ENCODE measurements at regions not wholly inside any gene's neighbourhood (a gene's known extent, or its start where the extent isn't known, plus 50 kb on each side); places are given as distances from the start of the nearest gene placed in this dataset.

- H3K27ac ChIP-seq (ENCODE audit: control insufficient read depth, insufficient read depth, low read length): no peak overlapping the region
- peaks cover 4% of the 10 kb centered on the region for H3K4me1 ChIP-seq (ENCODE audit: control insufficient read depth, extremely low read depth, insufficient read depth, low read length)
- FAIRE-seq: no peak
- H4K20me1 ChIP-seq (ENCODE audit: control insufficient read depth, extremely low read depth, insufficient read depth, low read length): no peaks in the 10 kb centered on the region
- no peak overlapping the region for H3K4me3 ChIP-seq (ENCODE audit: control insufficient read depth in 2 of 3, extremely low read depth in 1 of 3, insufficient read depth in 2 of 3, low read depth in 1 of 3, low read length in 3 of 3)
- no peaks in the 10 kb centered on the region for H3K79me2 ChIP-seq (ENCODE audit: control insufficient read depth, insufficient read depth, low read length)
- no peak overlapping the region for H3K9ac ChIP-seq (ENCODE audit: control insufficient read depth, extremely low read depth, insufficient read depth, low read length)
- no peaks in the 10 kb centered on the region for H3K9me3 ChIP-seq (ENCODE audit: control insufficient read depth, low read depth, low read length)
- H3K4me2 ChIP-seq (ENCODE audit: control insufficient read depth, extremely low read depth, insufficient read depth, low read depth, low read length): no peak overlapping the region
- no peaks in the 10 kb centered on the region for H3K36me3 ChIP-seq (ENCODE audit: control insufficient read depth in 2 of 2, extremely low read depth in 1 of 2, insufficient read depth in 2 of 2, low read length in 2 of 2)
- no peak overlapping the region for H2AFZ ChIP-seq (ENCODE audit: control insufficient read depth, low read length)
- H3K27me3 ChIP-seq (ENCODE audit: control insufficient read depth, extremely low read depth, insufficient read depth, low read length): no peaks in the 10 kb centered on the region
- H3K9me1 ChIP-seq (ENCODE audit: control insufficient read depth, extremely low read depth, insufficient read depth, low read length): no peaks in the 10 kb centered on the region
- no peak for DNase-seq (ENCODE audit: low read depth, low spot score)
- TF ChIP-seq EZH2 (IDR thresholded peaks at IDR 0.05; ENCODE audit: low read length) (no peak), CTCF (optimal IDR thresholded peaks at IDR 0.05 in 1 of 3, IDR thresholded peaks at IDR 0.05 in 1 of 3, conservative IDR thresholded peaks at IDR 0.05 in 1 of 3; ENCODE audit: extremely low read depth in 1 of 3, insufficient read depth in 2 of 3, low read length in 3 of 3) (no peak)
- dilution Hi-C loops (cut with MboI; ENCODE audit: extremely low pct_ligation_motif_present, low sequenced_read_pairs): no loop called here
Observed at GRCh38 chr17:72063262-72063661, 57.6 kb upstream of the SOX9 start.

- no peak overlapping the region for H3K4me3 ChIP-seq (ENCODE audit: control insufficient read depth in 2 of 3, extremely low read depth in 1 of 3, insufficient read depth in 2 of 3, low read depth in 1 of 3, low read length in 3 of 3)
- no peaks in the 10 kb centered on the region for H3K9me3 ChIP-seq (ENCODE audit: control insufficient read depth, low read depth, low read length)
- FAIRE-seq: no peak
- no peaks in the 10 kb centered on the region for H3K9me1 ChIP-seq (ENCODE audit: control insufficient read depth, extremely low read depth, insufficient read depth, low read length)
- H3K4me1 ChIP-seq (ENCODE audit: control insufficient read depth, extremely low read depth, insufficient read depth, low read length): peaks cover 4% of the 10 kb centered on the region
- no peaks in the 10 kb centered on the region for H3K79me2 ChIP-seq (ENCODE audit: control insufficient read depth, insufficient read depth, low read length)
- no peaks in the 10 kb centered on the region for H3K36me3 ChIP-seq (ENCODE audit: control insufficient read depth in 2 of 2, extremely low read depth in 1 of 2, insufficient read depth in 2 of 2, low read length in 2 of 2)
- no peaks in the 10 kb centered on the region for H4K20me1 ChIP-seq (ENCODE audit: control insufficient read depth, extremely low read depth, insufficient read depth, low read length)
- H2AFZ ChIP-seq (ENCODE audit: control insufficient read depth, low read length): no peak overlapping the region
- no peak overlapping the region for H3K9ac ChIP-seq (ENCODE audit: control insufficient read depth, extremely low read depth, insufficient read depth, low read length)
- no peak overlapping the region for H3K27ac ChIP-seq (ENCODE audit: control insufficient read depth, insufficient read depth, low read length)
- H3K4me2 ChIP-seq (ENCODE audit: control insufficient read depth, extremely low read depth, insufficient read depth, low read depth, low read length): no peak overlapping the region
- DNase-seq (ENCODE audit: low read depth, low spot score): no peak
- dilution Hi-C loops (cut with MboI; ENCODE audit: extremely low pct_ligation_motif_present, low sequenced_read_pairs): no loop called here
- TF ChIP-seq EZH2 (IDR thresholded peaks at IDR 0.05; ENCODE audit: low read length) (no peak), CTCF (optimal IDR thresholded peaks at IDR 0.05 in 1 of 3, IDR thresholded peaks at IDR 0.05 in 1 of 3, conservative IDR thresholded peaks at IDR 0.05 in 1 of 3; ENCODE audit: extremely low read depth in 1 of 3, insufficient read depth in 2 of 3, low read length in 3 of 3) (no peak)
- no peaks in the 10 kb centered on the region for H3K27me3 ChIP-seq (ENCODE audit: control insufficient read depth, extremely low read depth, insufficient read depth, low read length)
Observed at GRCh38 chr17:72063756-72064450, 56.9 kb upstream of the SOX9 start.

Data from keratinocyte (primary cell).